GM12864 (cell line): ENCODE measurements at regions not wholly inside any gene's neighbourhood (a gene's known extent, or its start where the extent isn't known, plus 50 kb on each side); places are given as distances from the start of the nearest gene placed in this dataset.
"Not testable (repeated sequence)": the region's sequence is repeated elsewhere in the genome, so short reads cannot be mapped to it uniquely, and the experiment has no call there.

Experiments used
- DNase-seq: peaks from one replicate; pipeline ENCODE4 v3.0.0-alpha.2; 2011; ENCODE audit warnings: low read depth
- H3K4me3 ChIP-seq: 2 replicates; pipeline ENCODE4 v1.5.1; 2011; ENCODE audit warnings: mild to moderate bottlenecking, low read depth, low read length, control low read depth
- CTCF ChIP-seq: IDR thresholded peaks from 2 replicates; pipeline ENCODE4 v1.5.1; 2011; ENCODE audit warnings: low read depth, mild to moderate bottlenecking, moderate library complexity, low read length, control low read depth, inconsistent platforms; ENCODE audit errors: missing control alignments

GRCh38 chr13:89457977-89458376, 1786.8 kb downstream of the SLITRK5 start:
- TF ChIP-seq CTCF: no peak
- DNase-seq: no peak
- no peak overlapping the region for H3K4me3 ChIP-seq

- H3K4me3 ChIP-seq: no peak overlapping the region
- DNase-seq: no peak
- no peak for TF ChIP-seq CTCF
Observed at GRCh38 chr13:89458456-89458855, 1787.3 kb downstream of the SLITRK5 start.

GRCh38 chr13:89460895-89461294, 1789.7 kb downstream of the SLITRK5 start:
- H3K4me3 ChIP-seq, DNase-seq: not testable (repeated sequence)

GRCh38 chr13:89465366-89465765, 1794.2 kb downstream of the SLITRK5 start:
- no peak for DNase-seq
- no peak overlapping the region for H3K4me3 ChIP-seq
- TF ChIP-seq CTCF: no peak

- no peak overlapping the region for H3K4me3 ChIP-seq
- DNase-seq: no peak
- no peak for TF ChIP-seq CTCF
Observed at GRCh38 chr13:89468081-89468480, 1796.9 kb downstream of the SLITRK5 start.

GRCh38 chr13:89470901-89471300, 1799.7 kb downstream of the SLITRK5 start:
- H3K4me3 ChIP-seq: no peak overlapping the region
- TF ChIP-seq CTCF: no peak
- DNase-seq: no peak

- no peak overlapping the region for H3K4me3 ChIP-seq
- DNase-seq: no peak
- TF ChIP-seq CTCF: no peak
Observed at GRCh38 chr13:89474432-89474831, 1803.3 kb downstream of the SLITRK5 start.

- no peak for TF ChIP-seq CTCF
- H3K4me3 ChIP-seq: no peak overlapping the region
- DNase-seq: no peak
Observed at GRCh38 chr13:89486065-89486464, 1814.9 kb downstream of the SLITRK5 start.
